GM19025 (cell line): ENCODE measurements at regions not wholly inside any gene's neighbourhood (a gene's known extent, or its start where the extent isn't known, plus 50 kb on each side); places are given as distances from the start of the nearest gene placed in this dataset.

ENCODE experiments used
- ATAC-seq: cut with Tn5 transposase; IDR thresholded peaks from one replicate; pipeline ENCODE4 v1.9.1; 2021; ENCODE audit warnings: mild to moderate bottlenecking, low read depth, moderate library complexity; ENCODE audit not compliant: unreplicated experiment

- no peak for ATAC-seq
These were observed 182.8 kb downstream of the GADD45G start for GRCh38 chr9:89787595-89787994.

GRCh38 chr9:89788434-89788833 lies 183.6 kb downstream of the GADD45G start:
- no peak for ATAC-seq

GRCh38 chr9:89789922-89790510 lies 185.2 kb downstream of the GADD45G start:
- ATAC-seq, result no peak

- ATAC-seq, result no peak
These were observed 185.8 kb downstream of the GADD45G start for GRCh38 chr9:89790542-89791109.

GRCh38 chr9:89791754-89792153 lies 186.9 kb downstream of the GADD45G start:
- no peak for ATAC-seq

- ATAC-seq, result no peak
These were observed 187.6 kb downstream of the GADD45G start for GRCh38 chr9:89792189-89793123.

GRCh38 chr9:89793124-89793495 lies 188.3 kb downstream of the GADD45G start:
- ATAC-seq, result no peak

GRCh38 chr9:89793551-89793950 lies 188.7 kb downstream of the GADD45G start:
- no peak for ATAC-seq

- ATAC-seq, result no peak
These were observed 190.1 kb downstream of the GADD45G start for GRCh38 chr9:89794918-89795317.

- no peak for ATAC-seq
These were observed 190.9 kb downstream of the GADD45G start for GRCh38 chr9:89795538-89796195.

GRCh38 chr9:89796606-89797005 lies 191.8 kb downstream of the GADD45G start:
- ATAC-seq, result no peak

- ATAC-seq, result no peak
These were observed 192.4 kb downstream of the GADD45G start for GRCh38 chr9:89797255-89797654.

- ATAC-seq, result no peak
These were observed 193.2 kb downstream of the GADD45G start for GRCh38 chr9:89797937-89798455.

GRCh38 chr9:89798547-89799120 lies 193.8 kb downstream of the GADD45G start:
- no peak for ATAC-seq

GRCh38 chr9:89799221-89799620 lies 194.4 kb downstream of the GADD45G start:
- ATAC-seq, result no peak

- no peak for ATAC-seq
These were observed 195.0 kb downstream of the GADD45G start for GRCh38 chr9:89799766-89800165.

GRCh38 chr9:89801341-89801740 lies 196.5 kb downstream of the GADD45G start:
- ATAC-seq, result no peak

- ATAC-seq, result no peak
These were observed 197.2 kb downstream of the GADD45G start for GRCh38 chr9:89801742-89802670.

- ATAC-seq, result no peak
These were observed 198.1 kb downstream of the GADD45G start for GRCh38 chr9:89802781-89803355.
